HepG2 (cell line): ENCODE measurements at regions not wholly inside any gene's neighbourhood (a gene's known extent, or its start where the extent isn't known, plus 50 kb on each side); places are given as distances from the start of the nearest gene placed in this dataset.

Experiments used
- ARID3A ChIP-seq: IDR thresholded peaks from 2 replicates; pipeline ENCODE4 v1.6.1; 2012; ENCODE audit warnings: low read depth, low read length, improper control_type of control experiment
- EP300 ChIP-seq, 3 experiments: sonication (generic) in 1 of 3; formaldehyde crosslinking in 1 of 3; IDR thresholded peaks; 2 replicates each; pipeline versions ENCODE4 v1.5.1 to v1.6.1; 2011 to 2020; ENCODE audit warnings: low read depth in 2 of 3, low read length in 2 of 3, borderline replicate concordance in 1 of 3, improper control_type of control experiment in 1 of 3, mild to moderate bottlenecking in 1 of 3, missing genetic modification reagents in 1 of 3, moderate library complexity in 1 of 3
- FOXA3 ChIP-seq: IDR thresholded peaks from 2 replicates; pipeline ENCODE4 v1.6.1; 2016; ENCODE audit warnings: missing genetic modification reagents, missing compliant biosample characterization
- HNF4A ChIP-seq: sonication (generic); formaldehyde crosslinking; IDR thresholded peaks from 2 replicates; pipeline ENCODE4 v1.4.0; 2020; ENCODE audit warnings: missing genetic modification reagents
- KMT2B ChIP-seq: IDR thresholded peaks from 2 replicates; pipeline ENCODE4 v1.6.1; 2016; ENCODE audit warnings: missing genetic modification reagents, missing compliant biosample characterization
- MED1 ChIP-seq: sonication (generic); formaldehyde crosslinking; IDR thresholded peaks from 2 replicates; pipeline ENCODE4 v1.4.0; 2020; ENCODE audit warnings: missing genetic modification reagents
- MIXL1 ChIP-seq: IDR thresholded peaks from 2 replicates; pipeline ENCODE4 v1.6.1; 2016
- PRDM10 ChIP-seq: sonication (generic); formaldehyde crosslinking; IDR thresholded peaks from 2 replicates; pipeline ENCODE4 v1.4.0; 2020; ENCODE audit warnings: low read depth, missing genetic modification reagents
- RXRA ChIP-seq: sonication (generic); formaldehyde crosslinking; IDR thresholded peaks from 2 replicates; pipeline ENCODE4 v1.5.1; 2020; ENCODE audit warnings: missing genetic modification reagents
- SOX6 ChIP-seq, 2 experiments: fragments of 450-650 bp in 1 of 2; sonication (generic) in 1 of 2; formaldehyde crosslinking in 1 of 2; IDR thresholded peaks; 2 replicates each; pipeline versions ENCODE4 v1.4.0 to v1.6.1; 2017 to 2020; ENCODE audit warnings: antibody characterized with exemption in 1 of 2, mild to moderate bottlenecking in 1 of 2, missing genetic modification reagents in 1 of 2
- TFAP4 ChIP-seq: sonication (generic); IDR thresholded peaks from 2 replicates; pipeline ENCODE4 v1.6.1; 2016; ENCODE audit warnings: low read depth, borderline replicate concordance
- TOE1 ChIP-seq: sonication (generic); formaldehyde crosslinking; IDR thresholded peaks from 2 replicates; pipeline ENCODE4 v1.4.0; 2020; ENCODE audit warnings: mild to moderate bottlenecking, missing genetic modification reagents
- ZMYM3 ChIP-seq: sonication (generic); formaldehyde crosslinking; IDR thresholded peaks from 2 replicates; pipeline ENCODE4 v1.5.1; 2020; ENCODE audit warnings: mild to moderate bottlenecking, missing genetic modification reagents
- ZNF317 ChIP-seq: sonication (generic); formaldehyde crosslinking; IDR thresholded peaks from 2 replicates; pipeline ENCODE4 v1.5.0; 2020; ENCODE audit warnings: mild to moderate bottlenecking, missing genetic modification reagents
- ZNF552 ChIP-seq: sonication (generic); formaldehyde crosslinking; IDR thresholded peaks from 2 replicates; pipeline ENCODE4 v1.9.0; 2022; ENCODE audit warnings: missing genetic modification reagents, mild to moderate bottlenecking, borderline replicate concordance
- TF ChIP-seq, protein P1 (sequence below): sonication (generic); formaldehyde crosslinking; conservative IDR thresholded peaks from 2 replicates; pipeline ENCODE4 v1.4.0; 2020; ENCODE audit warnings: mild to moderate bottlenecking, missing genetic modification reagents, moderate library complexity
- TF ChIP-seq, protein P2 (sequence below): sonication (generic); formaldehyde crosslinking; IDR thresholded peaks from 2 replicates; pipeline ENCODE4 v1.4.0; 2020; ENCODE audit warnings: missing genetic modification reagents, borderline replicate concordance

GRCh38 chr15:53414167-53414566 lies 345.3 kb downstream of the WDR72 start (continued):
- TF ChIP-seq, protein P1, sequence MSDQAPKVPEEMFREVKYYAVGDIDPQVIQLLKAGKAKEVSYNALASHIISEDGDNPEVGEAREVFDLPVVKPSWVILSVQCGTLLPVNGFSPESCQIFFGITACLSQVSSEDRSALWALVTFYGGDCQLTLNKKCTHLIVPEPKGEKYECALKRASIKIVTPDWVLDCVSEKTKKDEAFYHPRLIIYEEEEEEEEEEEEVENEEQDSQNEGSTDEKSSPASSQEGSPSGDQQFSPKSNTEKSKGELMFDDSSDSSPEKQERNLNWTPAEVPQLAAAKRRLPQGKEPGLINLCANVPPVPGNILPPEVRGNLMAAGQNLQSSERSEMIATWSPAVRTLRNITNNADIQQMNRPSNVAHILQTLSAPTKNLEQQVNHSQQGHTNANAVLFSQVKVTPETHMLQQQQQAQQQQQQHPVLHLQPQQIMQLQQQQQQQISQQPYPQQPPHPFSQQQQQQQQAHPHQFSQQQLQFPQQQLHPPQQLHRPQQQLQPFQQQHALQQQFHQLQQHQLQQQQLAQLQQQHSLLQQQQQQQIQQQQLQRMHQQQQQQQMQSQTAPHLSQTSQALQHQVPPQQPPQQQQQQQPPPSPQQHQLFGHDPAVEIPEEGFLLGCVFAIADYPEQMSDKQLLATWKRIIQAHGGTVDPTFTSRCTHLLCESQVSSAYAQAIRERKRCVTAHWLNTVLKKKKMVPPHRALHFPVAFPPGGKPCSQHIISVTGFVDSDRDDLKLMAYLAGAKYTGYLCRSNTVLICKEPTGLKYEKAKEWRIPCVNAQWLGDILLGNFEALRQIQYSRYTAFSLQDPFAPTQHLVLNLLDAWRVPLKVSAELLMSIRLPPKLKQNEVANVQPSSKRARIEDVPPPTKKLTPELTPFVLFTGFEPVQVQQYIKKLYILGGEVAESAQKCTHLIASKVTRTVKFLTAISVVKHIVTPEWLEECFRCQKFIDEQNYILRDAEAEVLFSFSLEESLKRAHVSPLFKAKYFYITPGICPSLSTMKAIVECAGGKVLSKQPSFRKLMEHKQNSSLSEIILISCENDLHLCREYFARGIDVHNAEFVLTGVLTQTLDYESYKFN (CRISPR knock-in tag), result peak; percentile 67
- peak; percentile 35 for TF ChIP-seq HNF4A
- no peak for TF ChIP-seq KMT2B (CRISPR knock-in tag)
- TF ChIP-seq TFAP4, result peak; percentile 41; the same call in 1 of the 2 replicates
- TF ChIP-seq MED1, result 0 out of 2 replicates have a peak, but pooled peaks have one; percentile 29
- TF ChIP-seq ZNF552 (CRISPR knock-in tag), result no peak
- peak; percentile 53; the same call in 1 of the 2 replicates for TF ChIP-seq ARID3A
- no peak for TF ChIP-seq PRDM10
- peak; percentile 64 for TF ChIP-seq FOXA3 (CRISPR knock-in tag)
- TF ChIP-seq ZNF317 (CRISPR knock-in tag), result no peak
- 0 out of 2 replicates have a peak, but pooled peaks have one; percentile 16 for TF ChIP-seq MIXL1
- TF ChIP-seq RXRA (CRISPR knock-in tag), result 0 out of 2 replicates have a peak, but pooled peaks have one; percentile 28
- TF ChIP-seq, protein P2, sequence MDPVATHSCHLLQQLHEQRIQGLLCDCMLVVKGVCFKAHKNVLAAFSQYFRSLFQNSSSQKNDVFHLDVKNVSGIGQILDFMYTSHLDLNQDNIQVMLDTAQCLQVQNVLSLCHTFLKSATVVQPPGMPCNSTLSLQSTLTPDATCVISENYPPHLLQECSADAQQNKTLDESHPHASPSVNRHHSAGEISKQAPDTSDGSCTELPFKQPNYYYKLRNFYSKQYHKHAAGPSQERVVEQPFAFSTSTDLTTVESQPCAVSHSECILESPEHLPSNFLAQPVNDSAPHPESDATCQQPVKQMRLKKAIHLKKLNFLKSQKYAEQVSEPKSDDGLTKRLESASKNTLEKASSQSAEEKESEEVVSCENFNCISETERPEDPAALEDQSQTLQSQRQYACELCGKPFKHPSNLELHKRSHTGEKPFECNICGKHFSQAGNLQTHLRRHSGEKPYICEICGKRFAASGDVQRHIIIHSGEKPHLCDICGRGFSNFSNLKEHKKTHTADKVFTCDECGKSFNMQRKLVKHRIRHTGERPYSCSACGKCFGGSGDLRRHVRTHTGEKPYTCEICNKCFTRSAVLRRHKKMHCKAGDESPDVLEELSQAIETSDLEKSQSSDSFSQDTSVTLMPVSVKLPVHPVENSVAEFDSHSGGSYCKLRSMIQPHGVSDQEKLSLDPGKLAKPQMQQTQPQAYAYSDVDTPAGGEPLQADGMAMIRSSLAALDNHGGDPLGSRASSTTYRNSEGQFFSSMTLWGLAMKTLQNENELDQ (CRISPR knock-in tag), result no peak
- TF ChIP-seq ZMYM3 (CRISPR knock-in tag), result peak; percentile 71
- no peak for TF ChIP-seq SOX6 (IDR thresholded peaks at IDR 0.05)
- TF ChIP-seq SOX6 (CRISPR knock-in tag; IDR thresholded peaks at IDR 0.05), result no peak; the same call in 1 of the 2 replicates
- peak; percentile 43 to 54; a peak in 2 of 4 replicates for TF ChIP-seq EP300 (IDR thresholded peaks at IDR 0.05; ENCODE audit: low read depth in 2 of 2, low read length in 2 of 2)
- no peak for TF ChIP-seq EP300 (CRISPR knock-in tag; IDR thresholded peaks at IDR 0.05; ENCODE audit: borderline replicate concordance)
- TF ChIP-seq TOE1, result no peak
